Body of pancreas (tissue), 4 donors: ENCODE measurements at regions not wholly inside any gene's neighbourhood (a gene's known extent, or its start where the extent isn't known, plus 50 kb on each side); places are given as distances from the start of the nearest gene placed in this dataset.

Experiments
- ATAC-seq: fragments of 150-250 bp; one replicate; pipeline ENCODE4 v1.9.1; 2016
- DNase-seq, 4 donors: peaks; one replicate each; pipeline ENCODE4 v3.0.0-alpha.2; 2019
- H3K27ac ChIP-seq, 4 donors: fragments of 200-600 bp; sonication (generic); 1 replicate in 3 of 4; 2 replicates in 1 of 4; pipeline versions ENCODE4 v1.5.1 to v1.6.1; 2016 to 2019; ENCODE audit warnings: mild to moderate bottlenecking in 1 of 4, mixed read lengths in 1 of 4, moderate library complexity in 1 of 4
- H3K27me3 ChIP-seq, 2 donors: fragments of 200-600 bp; sonication (generic); one replicate each; pipeline ENCODE4 v1.6.0; 2016; ENCODE audit warnings: mild to moderate bottlenecking in 1 of 2
- H3K36me3 ChIP-seq, 2 donors: fragments of 200-600 bp; sonication (generic); replicated peaks in 1 of 2; 2 replicates each; pipeline ENCODE4 v1.5.1; 2016; ENCODE audit warnings: low read depth in 2 of 2; ENCODE audit not compliant: insufficient read depth in 1 of 2
- H3K4me1 ChIP-seq: fragments of 200-600 bp; sonication (generic); one replicate; pipeline ENCODE4 v1.6.0; 2016
- H3K4me3 ChIP-seq, 2 donors: fragments of 200-600 bp; sonication (generic); 1 replicate in 1 of 2; 2 replicates in 1 of 2; pipeline ENCODE4 v1.5.1; 2016 to 2019
- H3K9me3 ChIP-seq, 3 donors: fragments of 200-600 bp; sonication (generic); 1 replicate in 2 of 3; 2 replicates in 1 of 3; pipeline ENCODE4 v1.5.1; 2016
- POLR2A ChIP-seq, 3 donors: fragments of 450-650 bp; IDR thresholded peaks; one replicate each; pipeline ENCODE4 v1.6.1; 2016; ENCODE audit warnings: antibody characterized with exemption in 3 of 3, mild to moderate bottlenecking in 2 of 3
- WGBS, 2 donors: methylation state at CpG; one replicate each; pipeline ENCODE4 v1.1.5; 2017; 5-methylcytosine and 5-hydroxymethylcytosine counted together
- intact Hi-C: fragments of 100-400 bp; cut with DNase I; formaldehyde crosslinking; loops from one replicate; pipeline ENCODE4 v1.15.1; 2023
- TF ChIP-seq, protein P1 (sequence below), 7 experiments: fragments of 450-650 bp in 4 of 7; fragments of 200-600 bp in 3 of 7; sonication (generic) in 3 of 7; IDR thresholded peaks; one replicate each; pipeline ENCODE4 v1.5.1; 2016 to 2019; ENCODE audit warnings: antibody characterized with exemption in 7 of 7

DNA sequence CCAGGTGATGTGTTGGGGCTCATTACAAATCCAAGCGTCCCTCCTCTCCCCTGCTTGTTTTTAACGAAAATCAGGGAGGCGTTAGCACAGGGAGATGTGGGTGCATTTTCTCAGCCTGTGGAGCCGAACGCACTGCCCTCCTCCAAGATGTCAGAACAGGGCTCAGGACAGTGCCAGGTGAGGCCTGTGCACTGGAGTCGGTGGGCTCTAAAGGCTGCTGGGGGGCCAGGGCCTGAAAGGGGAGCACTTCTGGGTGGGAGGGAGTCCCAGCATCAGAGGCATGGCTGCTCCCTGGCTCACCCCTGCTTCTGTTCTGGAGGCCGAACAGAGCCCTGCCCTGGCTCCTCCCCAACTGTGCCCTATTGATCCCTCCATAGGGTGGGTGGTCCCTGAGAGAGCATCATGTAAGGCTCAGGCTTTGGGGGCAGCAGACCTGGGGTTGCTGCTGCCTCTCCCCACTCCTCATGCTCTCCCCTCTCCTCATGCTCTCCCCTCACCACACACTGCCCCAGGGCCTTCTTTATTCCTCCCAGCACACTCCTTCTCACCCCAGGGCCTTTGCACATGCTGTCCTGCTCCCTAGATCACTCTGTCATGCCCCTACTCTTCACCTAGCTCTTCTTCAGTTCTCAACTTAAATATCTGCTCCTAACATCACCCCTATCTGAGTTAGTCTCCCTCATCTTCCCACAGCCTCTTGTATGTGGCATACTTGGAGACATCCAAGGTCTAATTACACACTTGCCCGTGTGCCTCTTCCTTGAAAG lies 725.2 kb downstream of the PTPRU start:
- no peak overlapping the region for H3K27ac ChIP-seq
- ATAC-seq = no peak

DNA sequence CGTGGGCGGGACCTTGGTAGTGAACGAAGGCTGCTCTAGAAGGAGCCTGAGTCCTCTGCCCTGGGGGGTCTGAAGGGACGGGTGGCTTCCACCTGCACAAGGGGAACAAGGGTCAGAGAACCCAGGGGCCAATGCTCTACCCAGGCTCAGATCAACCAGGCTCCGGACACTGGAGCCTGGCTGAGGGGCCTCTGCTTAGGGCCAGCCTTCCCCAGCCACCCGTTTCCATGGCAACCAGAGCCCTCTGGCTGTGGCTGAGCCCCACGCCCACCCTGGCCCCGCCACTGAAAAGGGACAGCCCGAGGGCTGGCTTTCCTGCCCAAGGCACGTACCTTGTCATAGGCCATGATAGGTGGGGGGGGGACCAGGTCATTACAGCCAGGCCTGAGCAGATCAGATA lies 724.6 kb downstream of the PTPRU start:
- Histone ChIP-seq H3K27ac (no peak overlapping the region), H3K36me3 (no peaks in the 10 kb centered on the region), H3K4me3 (no peak overlapping the region), H3K9me3 (no peaks in the 10 kb centered on the region), H3K27me3 (no peaks in the 10 kb centered on the region), H3K4me1 (no peaks in the 10 kb centered on the region)
- TF ChIP-seq, protein P1, sequence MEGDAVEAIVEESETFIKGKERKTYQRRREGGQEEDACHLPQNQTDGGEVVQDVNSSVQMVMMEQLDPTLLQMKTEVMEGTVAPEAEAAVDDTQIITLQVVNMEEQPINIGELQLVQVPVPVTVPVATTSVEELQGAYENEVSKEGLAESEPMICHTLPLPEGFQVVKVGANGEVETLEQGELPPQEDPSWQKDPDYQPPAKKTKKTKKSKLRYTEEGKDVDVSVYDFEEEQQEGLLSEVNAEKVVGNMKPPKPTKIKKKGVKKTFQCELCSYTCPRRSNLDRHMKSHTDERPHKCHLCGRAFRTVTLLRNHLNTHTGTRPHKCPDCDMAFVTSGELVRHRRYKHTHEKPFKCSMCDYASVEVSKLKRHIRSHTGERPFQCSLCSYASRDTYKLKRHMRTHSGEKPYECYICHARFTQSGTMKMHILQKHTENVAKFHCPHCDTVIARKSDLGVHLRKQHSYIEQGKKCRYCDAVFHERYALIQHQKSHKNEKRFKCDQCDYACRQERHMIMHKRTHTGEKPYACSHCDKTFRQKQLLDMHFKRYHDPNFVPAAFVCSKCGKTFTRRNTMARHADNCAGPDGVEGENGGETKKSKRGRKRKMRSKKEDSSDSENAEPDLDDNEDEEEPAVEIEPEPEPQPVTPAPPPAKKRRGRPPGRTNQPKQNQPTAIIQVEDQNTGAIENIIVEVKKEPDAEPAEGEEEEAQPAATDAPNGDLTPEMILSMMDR (IDR thresholded peaks at IDR 0.05) = no peak
- no peak for TF ChIP-seq POLR2A (IDR thresholded peaks at IDR 0.05)
- WGBS, 2 donors = 40 to 58% methylated on average over 2 to 10 of the region's 10 CpGs
- DNase-seq (no peak), ATAC-seq (no peak)
- intact Hi-C loops = no loop called here

More for the DNA sequence above, 725.2 kb downstream of the PTPRU start:
- no peak for DNase-seq
- TF ChIP-seq, protein P1 (IDR thresholded peaks at IDR 0.05) = no peak
- no peak for TF ChIP-seq POLR2A (IDR thresholded peaks at IDR 0.05)
- Histone ChIP-seq H3K4me3 (no peak overlapping the region), H3K9me3 (no peaks in the 10 kb centered on the region), H3K36me3 (no peaks in the 10 kb centered on the region), H3K4me1 (no peaks in the 10 kb centered on the region), H3K27me3 (no peaks in the 10 kb centered on the region)
- WGBS, 2 donors = 56 to 59% methylated on average over 4 to 8 of the region's 8 CpGs
- intact Hi-C loops = no loop called here

DNA sequence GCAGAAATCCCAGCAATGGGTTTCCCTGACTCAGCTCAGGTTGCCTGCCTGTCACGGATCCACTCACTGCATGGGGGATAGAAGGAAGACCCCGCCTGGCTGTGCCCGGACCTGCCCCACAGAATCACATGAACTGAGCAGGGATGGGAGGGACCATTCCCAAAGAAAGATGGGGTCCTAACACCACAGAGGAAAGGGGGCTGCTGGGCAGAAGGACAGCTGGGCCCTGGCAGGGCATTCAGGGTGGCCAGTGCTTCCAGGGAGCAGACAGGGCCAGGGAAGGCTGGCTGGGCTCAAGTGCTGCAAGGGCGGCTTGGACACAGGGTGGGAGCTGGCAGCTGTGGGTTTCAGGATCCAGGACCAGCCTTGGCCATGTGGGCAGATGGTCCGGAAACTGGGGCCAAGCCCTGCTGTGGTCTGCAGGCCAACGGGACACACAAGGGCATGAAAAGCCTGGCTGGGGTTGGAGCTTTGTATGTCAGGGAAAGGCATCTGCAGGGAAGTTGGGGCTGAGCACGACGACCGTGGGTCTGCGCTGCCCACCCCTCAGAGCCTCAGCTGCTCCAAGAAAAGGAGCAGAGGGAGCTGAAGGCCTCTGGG lies 723.9 kb downstream of the PTPRU start:
- Histone ChIP-seq H3K9me3 (no peaks in the 10 kb centered on the region), H3K27ac (no peak overlapping the region), H3K4me3 (no peak overlapping the region), H3K4me1 (no peaks in the 10 kb centered on the region), H3K36me3 (no peaks in the 10 kb centered on the region), H3K27me3 (no peaks in the 10 kb centered on the region)
- TF ChIP-seq, protein P1 (IDR thresholded peaks at IDR 0.05) = no peak
- no peak for TF ChIP-seq POLR2A (IDR thresholded peaks at IDR 0.05)
- intact Hi-C loops = no loop called here
- 63 to 67% methylated on average over 3 to 9 of the region's 10 CpGs for WGBS, 2 donors
- ATAC-seq (no peak), DNase-seq (no peak)

DNA sequence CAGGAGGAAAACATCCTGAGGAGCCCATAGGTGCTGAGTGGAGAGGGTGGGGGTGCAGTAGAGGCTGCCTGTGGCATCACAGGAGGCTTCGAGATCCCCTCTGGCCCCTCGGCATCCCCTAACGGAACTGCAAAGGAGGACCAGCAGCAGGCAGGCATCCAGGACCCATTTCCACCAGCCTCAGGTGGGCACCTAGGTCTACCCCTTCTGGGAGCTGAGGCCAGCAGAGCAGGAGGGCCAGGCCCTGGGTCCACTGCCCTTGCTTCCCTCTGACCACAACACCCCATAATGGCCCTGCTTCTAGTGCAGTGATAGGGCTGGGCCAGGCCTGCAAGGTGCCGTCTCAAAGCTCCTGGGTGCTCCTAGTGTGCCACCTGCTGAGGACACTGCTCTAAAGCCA lies 723.0 kb downstream of the PTPRU start:
- H3K36me3 ChIP-seq = no peaks in the 10 kb centered on the region
- no peak for DNase-seq
- H3K27ac ChIP-seq = no peak overlapping the region
- TF ChIP-seq, protein P1 (IDR thresholded peaks at IDR 0.05) = no peak
- TF ChIP-seq POLR2A (IDR thresholded peaks at IDR 0.05) = no peak
- 62% methylated on average over 4 of the region's 4 CpGs; no CpG with 5 or more reads in 1 of the 2 donors for WGBS, 2 donors
- no peak overlapping the region for H3K4me3 ChIP-seq
- no peak for ATAC-seq
- H3K27me3 ChIP-seq = no peaks in the 10 kb centered on the region
- intact Hi-C loops = no loop called here
- no peaks in the 10 kb centered on the region for H3K9me3 ChIP-seq
- no peaks in the 10 kb centered on the region for H3K4me1 ChIP-seq
